Type B pancreatic cell (in vitro differentiated cells): ENCODE measurements at regions not wholly inside any gene's neighbourhood (a gene's known extent, or its start where the extent isn't known, plus 50 kb on each side); places are given as distances from the start of the nearest gene placed in this dataset.

ENCODE experiments used
- DNase-seq: peaks from one replicate; pipeline ENCODE4 v3.0.0; 2021; ENCODE audit warnings: mixed read lengths; ENCODE audit not compliant: unreplicated experiment; ENCODE audit errors: extremely low spot score
- H3K27ac Mint-ChIP-seq: 2 replicates; pipeline ENCODE4 v1.8.0; 2021; ENCODE audit warnings: mild to moderate bottlenecking, mixed read lengths
- H3K27me3 Mint-ChIP-seq: 2 replicates; pipeline ENCODE4 v1.8.0; 2021; ENCODE audit warnings: mixed read lengths
- H3K36me3 Mint-ChIP-seq: 2 replicates; pipeline ENCODE4 v1.8.0; 2021; ENCODE audit warnings: mixed read lengths
- H3K4me1 Mint-ChIP-seq: one replicate; pipeline ENCODE4 v1.8.0; 2021; ENCODE audit warnings: mixed read lengths; ENCODE audit not compliant: unreplicated experiment
- H3K4me3 Mint-ChIP-seq: 2 replicates; pipeline ENCODE4 v1.8.0; 2021; ENCODE audit warnings: mild to moderate bottlenecking, mixed read lengths
- H3K9me3 Mint-ChIP-seq: 2 replicates; pipeline ENCODE4 v1.8.0; 2021; ENCODE audit warnings: mixed read lengths
- CTCF ChIP-seq: fragments of 200-600 bp; sonication (generic); conservative IDR thresholded peaks from 2 replicates; pipeline ENCODE4 v1.5.0; 2021; ENCODE audit warnings: antibody characterized with exemption, mild to moderate bottlenecking

- Mint-ChIP-seq H3K27me3 (peaks cover 9% of the 10 kb centered on the region), H3K36me3 (no peaks in the 10 kb centered on the region), H3K9me3 (no peaks in the 10 kb centered on the region), H3K4me3 (no peak overlapping the region), H3K27ac (no peak overlapping the region), H3K4me1 (peaks cover 3% of the 10 kb centered on the region)
- TF ChIP-seq CTCF, result no peak
- no peak for DNase-seq
Measured at GRCh38 chr2:235218486-235218907, 266.7 kb downstream of the SH3BP4 start.

- Mint-ChIP-seq H3K36me3 (no peaks in the 10 kb centered on the region), H3K4me1 (peaks cover 3% of the 10 kb centered on the region), H3K4me3 (no peak overlapping the region), H3K27me3 (peaks cover 9% of the 10 kb centered on the region), H3K27ac (no peak overlapping the region), H3K9me3 (no peaks in the 10 kb centered on the region)
- no peak for TF ChIP-seq CTCF
- DNase-seq, result no peak
Measured at GRCh38 chr2:235219048-235219447, 267.2 kb downstream of the SH3BP4 start.

DNA sequence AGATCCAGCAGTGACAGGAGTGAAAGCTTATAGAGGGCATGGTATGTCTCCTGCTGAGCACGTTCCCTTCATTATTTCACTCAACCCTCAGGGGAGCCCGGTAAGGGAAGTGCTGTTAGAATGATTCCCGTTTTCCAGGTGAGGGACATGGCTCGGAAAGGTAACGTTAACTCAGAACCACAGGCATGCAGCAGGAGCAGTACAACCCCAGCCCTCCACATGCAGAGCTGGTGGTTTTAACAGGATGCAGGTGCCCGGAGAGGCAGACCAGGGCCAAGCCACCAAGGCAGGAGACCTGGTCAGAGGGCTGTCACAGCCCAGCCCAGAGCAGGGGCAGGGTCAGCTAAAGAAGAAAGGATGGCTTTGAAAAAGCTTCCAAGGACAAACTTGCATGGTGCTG is 268.5 kb downstream of the SH3BP4 start:
- H3K27me3 Mint-ChIP-seq, result peaks cover 9% of the 10 kb centered on the region
- no peaks in the 10 kb centered on the region for H3K9me3 Mint-ChIP-seq
- no peak for TF ChIP-seq CTCF
- no peak overlapping the region for H3K4me3 Mint-ChIP-seq
- H3K27ac Mint-ChIP-seq, result no peak overlapping the region
- H3K4me1 Mint-ChIP-seq, result peaks cover 3% of the 10 kb centered on the region
- peak; percentile 51 for DNase-seq
- no peaks in the 10 kb centered on the region for H3K36me3 Mint-ChIP-seq

DNA sequence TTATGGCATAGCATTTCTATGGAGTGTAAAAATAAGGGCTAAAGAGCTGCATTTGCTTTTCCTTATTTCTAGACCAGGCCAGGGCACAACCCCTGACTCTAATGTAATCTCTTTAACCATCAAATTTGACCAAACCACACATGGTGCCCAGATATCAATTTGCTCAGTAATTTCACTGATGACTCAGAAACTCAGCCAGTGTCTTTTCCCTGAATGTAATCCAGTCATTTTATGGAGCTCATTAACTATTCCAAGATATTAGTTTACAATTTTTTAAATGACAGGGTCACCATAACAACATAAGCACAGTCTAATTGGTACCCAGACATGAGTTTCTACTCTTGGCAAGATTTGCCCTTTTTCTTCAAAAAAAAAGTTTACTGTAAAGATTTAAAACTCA is 270.8 kb upstream of the AGAP1 start:
- Mint-ChIP-seq H3K4me1 (no peaks in the 10 kb centered on the region), H3K9me3 (no peaks in the 10 kb centered on the region), H3K4me3 (no peak overlapping the region), H3K27me3 (peaks cover 17% of the 10 kb centered on the region), H3K36me3 (no peaks in the 10 kb centered on the region), H3K27ac (no peak overlapping the region)
- no peak for TF ChIP-seq CTCF
- no peak for DNase-seq

GRCh38 chr2:235224410-235224809 is 269.4 kb upstream of the AGAP1 start:
- no peak overlapping the region for H3K27ac Mint-ChIP-seq
- peaks cover 24% of the 10 kb centered on the region for H3K27me3 Mint-ChIP-seq
- no peaks in the 10 kb centered on the region for H3K36me3 Mint-ChIP-seq
- no peak for TF ChIP-seq CTCF
- no peak for DNase-seq
- no peaks in the 10 kb centered on the region for H3K4me1 Mint-ChIP-seq
- no peak overlapping the region for H3K4me3 Mint-ChIP-seq
- H3K9me3 Mint-ChIP-seq, result no peaks in the 10 kb centered on the region

DNA sequence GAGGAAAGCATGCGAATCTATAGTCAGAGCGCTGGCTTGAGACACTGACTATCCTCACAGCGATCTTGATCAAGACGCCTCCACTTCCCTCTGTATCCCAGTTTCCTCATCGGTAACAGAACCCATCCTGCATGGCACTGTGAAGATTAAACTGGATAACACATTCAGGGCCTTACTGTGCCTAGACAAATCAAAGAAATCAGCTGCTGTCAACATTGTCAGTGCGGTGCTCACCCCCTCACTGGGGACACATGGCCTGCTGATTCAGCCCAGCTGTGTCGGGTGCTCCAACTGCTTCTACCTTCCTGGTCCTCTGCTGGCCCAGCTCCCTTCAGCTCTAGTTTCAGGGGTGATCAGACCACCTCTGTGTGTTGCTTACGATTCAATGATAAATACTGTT is 268.6 kb upstream of the AGAP1 start:
- no peak overlapping the region for H3K27ac Mint-ChIP-seq
- DNase-seq, result no peak

More for the DNA sequence above, 268.6 kb upstream of the AGAP1 start:
- peaks cover 4% of the 10 kb centered on the region for H3K4me1 Mint-ChIP-seq
- peaks cover 29% of the 10 kb centered on the region for H3K27me3 Mint-ChIP-seq
- no peaks in the 10 kb centered on the region for H3K9me3 Mint-ChIP-seq
- no peaks in the 10 kb centered on the region for H3K36me3 Mint-ChIP-seq
- TF ChIP-seq CTCF, result no peak
- H3K4me3 Mint-ChIP-seq, result no peak overlapping the region
